ENCODE measurements at regions not wholly inside any gene's neighbourhood (a gene's known extent, or its start where the extent isn't known, plus 50 kb on each side); places are given as distances from the start of the nearest gene placed in this dataset.

DNA sequence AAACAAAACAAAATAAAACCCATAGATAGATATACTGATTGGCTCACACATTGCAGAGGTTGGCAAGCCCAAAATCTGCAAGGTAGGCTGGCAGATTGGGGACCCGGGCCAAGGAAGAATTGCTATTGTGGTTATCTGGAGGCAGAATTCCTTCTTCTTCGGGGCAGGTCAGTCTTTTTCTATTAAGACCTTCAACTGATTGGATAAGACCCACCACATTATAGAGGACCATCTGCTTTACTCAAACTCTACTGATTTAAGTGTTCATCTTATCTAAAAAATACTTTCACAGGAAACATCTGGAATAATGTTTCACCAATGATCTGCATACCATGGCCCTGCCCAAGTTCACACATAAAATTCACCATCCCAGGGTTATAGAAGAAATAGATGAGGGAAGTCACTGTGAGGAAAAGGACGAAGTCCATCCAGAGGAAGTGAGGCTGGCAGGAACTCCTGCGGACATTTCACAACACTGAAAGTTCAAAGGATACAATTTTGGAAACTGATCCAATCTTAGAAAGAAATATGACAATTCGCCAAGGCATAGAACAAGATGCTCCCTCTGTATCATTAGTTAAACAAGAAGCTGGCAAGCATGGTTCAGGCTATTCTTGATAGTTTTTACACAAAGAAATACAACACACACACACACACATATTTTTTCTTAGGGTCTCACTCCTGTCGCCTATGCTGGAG, 127.6 kb upstream of the MED13L start:
- DNase-seq, result no peak

DNA sequence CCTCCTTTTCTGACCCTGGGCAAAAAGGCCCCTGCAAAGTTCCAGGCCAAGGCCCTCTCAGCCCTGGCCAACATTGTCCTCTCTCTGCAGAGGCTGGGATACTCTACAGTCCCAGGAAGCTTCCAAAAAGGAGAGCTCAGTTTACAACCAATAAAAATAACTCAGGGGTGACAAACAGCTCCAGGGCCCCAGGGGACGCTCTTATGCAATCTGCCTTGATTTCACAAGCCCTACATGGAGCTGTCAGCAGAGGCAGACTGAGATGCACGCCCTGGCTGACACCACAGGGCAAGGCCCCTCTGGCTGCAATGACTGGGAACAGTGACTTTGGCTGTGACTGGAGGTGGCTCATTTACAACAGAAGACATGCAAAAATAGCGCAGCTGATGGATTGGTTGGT, 129.0 kb upstream of the MED13L start:
- no peak for DNase-seq

DNA sequence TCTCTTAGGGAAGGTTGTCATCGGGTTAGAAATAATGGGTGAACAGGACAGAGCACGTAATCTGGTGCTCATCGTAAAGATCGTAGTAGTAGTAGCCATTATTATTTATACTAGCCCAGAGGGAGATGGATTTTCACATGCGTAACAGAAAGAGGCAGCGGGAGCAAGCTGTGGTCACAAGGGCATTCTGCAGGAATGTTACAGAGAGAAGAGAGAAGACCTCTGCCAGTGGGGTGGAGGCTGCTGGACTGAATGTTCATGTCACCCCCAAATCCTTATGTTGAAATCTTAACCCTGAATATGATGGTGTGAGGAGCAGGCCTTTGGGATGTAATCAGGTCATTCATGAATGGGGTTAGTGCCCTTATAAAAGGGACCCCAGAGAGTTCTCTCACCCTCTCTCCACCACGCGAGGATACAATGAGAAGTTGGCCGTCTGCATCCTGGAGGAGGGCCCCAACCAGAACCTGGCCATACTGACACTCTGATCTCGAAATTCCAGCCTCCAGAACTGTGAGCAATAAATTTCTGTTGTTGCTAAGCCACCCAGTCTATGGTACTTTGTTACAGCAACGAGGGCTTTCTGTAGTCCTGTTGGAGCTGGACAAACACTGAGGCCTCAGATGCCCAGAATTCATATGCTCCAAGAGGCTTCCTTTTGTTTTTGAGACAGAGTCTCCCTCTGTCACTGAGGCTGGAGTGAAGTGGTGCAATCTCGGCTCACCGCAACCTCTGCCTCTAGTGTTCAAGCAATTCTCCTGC, 131.2 kb upstream of the MED13L start:
- no peak for DNase-seq

DNA sequence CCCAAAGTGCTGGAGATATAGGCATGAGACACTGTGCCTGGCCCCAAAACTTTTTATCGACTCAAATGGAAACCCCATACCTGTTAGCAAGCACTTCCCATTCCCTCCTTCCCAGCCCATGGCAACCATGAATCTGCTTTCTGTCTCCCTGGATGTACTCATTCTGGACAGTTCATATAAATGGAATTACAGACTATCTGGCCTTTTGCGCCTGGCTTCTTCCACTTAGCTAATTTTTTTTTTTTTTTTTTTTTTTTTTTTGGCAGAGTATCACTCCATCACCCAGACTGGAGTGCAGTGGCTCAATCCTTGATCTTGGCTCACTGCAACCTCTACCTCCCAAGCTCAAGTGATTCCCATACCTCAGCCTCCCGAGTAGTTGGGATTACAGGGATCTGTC, 134.5 kb upstream of the MED13L start:
- no peak for DNase-seq

DNA sequence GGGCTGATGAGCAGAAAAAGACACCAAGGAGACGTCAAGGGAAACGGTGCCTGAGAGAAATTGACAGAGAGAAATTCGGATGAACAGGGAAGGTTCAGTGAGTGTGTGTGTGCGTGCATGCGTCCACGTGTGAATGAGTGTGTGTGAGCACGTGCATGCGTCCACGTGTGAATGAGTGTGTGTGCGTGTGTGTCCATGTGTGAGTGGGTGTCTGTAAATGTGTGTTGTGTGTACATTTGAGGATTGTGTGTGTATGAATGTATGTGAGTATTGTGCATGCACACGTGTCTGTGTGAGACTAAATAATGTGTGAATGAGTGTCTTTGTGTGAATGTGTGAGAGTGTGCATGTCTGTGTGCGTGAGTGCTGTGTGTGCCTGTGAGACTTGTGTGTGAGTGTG, 137.4 kb upstream of the MED13L start:
- no peak for DNase-seq

DNA sequence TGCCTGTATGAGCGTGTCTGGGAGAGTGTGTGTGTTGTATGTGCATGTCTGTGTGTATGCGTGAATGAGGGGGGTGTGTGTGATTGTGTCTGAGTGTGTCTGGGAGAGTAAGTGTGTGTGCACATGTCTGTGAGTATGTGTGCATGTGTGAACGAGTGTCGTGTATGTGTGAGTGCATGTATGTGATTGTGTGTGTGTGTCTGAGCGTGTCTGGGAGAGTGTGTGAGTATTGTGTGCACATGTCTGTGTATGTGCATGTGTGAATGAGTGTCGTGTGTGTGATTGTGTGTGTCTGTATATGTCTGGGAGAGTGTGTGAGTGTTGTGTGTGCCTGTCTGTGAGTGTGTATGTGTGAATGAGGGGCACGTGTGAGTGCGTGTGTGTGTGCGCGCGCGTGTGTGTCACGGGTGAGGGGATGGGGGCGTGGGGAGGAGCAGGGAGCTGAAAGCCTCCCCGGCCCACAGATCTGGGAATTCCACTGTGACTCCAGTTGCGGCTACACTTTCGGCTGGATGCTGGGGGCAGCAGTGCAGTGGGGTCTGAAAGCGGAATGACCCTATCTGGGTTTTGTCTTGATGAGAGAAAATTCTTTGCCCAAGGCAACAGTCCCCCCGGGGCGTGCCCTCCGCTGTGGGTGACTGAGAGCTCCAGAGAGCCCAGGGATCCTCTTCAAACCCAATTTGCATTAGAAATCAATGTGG, 138.1 kb upstream of the MED13L start:
- no peak for DNase-seq

DNA sequence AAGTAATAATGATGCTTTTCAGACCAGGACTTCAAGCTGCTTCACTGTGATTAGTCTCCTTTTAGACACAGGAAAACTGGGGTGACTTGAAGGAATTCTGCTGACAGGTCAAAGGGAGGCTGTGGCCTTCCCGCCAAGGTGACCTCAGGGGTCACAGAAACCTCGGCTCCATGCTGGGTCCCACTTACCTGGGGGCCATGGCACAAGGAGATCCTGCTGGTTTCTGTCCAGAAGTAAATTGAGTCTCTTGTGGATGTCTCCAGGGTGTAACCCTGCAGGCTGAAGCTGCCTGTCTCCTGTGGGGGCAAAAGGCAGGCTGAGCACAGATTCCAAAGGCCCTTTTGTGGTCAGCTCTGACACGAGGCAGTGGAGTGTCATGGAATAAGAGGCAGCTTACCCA, 138.7 kb upstream of the MED13L start:
- no peak for DNase-seq

DNA sequence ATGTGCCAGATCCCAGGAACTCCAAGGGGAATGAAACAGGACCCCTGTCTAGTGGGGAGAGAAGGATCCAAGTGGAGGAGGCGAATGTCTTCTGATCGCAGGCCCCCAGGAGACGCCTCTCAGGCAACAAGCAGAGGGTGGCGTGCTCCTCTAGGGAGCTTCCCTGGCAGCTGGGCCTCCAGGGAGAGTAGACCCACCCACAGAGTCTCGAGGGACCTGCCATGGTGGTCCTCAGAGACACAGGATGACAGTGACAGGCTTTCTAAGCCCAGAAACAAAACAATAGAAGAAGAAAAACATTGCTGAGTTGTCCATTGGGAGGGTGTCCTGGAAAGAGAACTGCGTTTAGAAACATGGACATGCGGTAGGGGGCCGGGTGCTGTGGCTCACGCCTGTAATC, 140.6 kb upstream of the MAP1LC3B2 start:
- no peak for DNase-seq

DNA sequence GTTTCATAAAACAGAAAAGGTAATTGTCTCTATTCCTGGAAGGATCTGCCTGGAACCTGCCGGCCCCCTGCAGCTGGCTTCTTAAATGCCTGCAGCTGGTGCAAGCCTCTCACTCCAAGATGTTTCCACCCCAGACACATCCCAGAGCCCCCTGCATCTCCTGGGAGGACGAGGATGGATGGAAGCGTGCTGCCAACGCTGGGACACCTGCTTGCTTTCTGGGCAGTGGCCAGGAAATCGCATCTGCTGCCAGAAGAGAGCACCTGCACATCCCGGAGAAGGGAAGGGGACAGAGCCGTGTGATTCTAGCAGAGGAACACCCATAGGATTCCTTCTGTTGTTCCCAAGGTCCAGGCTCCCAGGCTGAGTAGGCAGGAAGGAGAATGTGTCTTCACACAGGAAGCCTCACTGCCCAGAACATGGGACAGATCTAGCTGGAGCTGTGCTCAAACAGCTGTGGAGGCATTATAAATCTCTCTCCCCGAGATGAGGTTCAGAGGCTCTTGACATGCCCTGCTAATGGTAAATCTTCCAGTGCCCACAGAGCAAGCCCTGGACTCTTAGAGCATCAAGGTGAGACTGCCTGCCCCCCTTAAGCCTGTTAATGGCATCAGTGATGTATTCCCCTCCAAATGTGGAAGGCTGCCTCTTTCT, 138.8 kb upstream of the MAP1LC3B2 start:
- no peak for DNase-seq

DNA sequence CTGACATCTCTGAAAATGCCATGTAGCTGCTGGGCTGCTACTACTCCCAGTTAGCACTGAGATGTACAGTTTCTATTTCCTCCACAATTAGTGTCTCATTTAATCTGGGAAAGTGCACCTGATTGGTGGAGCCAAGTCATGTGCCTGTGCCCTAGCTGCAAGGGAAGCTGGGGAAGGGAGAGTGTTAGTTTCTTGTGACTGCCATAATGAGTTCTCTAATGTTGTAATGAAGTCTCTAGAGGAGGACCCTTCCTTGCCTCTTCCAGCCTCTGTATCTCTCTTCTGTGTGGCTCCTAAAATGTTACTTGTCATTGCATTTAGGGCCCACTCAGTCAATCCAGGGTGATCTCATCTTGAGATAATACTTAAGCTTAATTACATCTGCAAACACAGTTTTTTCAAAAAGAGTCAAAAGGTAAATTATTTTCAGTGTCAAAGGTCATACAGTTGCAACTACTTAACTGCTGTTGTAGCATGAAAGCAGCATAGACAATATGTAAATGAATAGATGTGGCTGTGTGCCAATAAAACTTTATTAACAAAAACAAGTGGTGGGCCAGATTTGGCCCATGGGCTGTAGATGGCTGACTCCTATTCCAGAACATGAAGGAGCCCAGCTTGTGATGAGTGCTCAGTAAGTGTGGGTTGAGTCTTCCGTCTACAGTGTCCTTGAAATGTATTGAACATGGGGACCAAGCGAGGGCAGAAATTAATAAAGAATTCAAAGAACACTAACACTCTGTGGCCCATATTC, 137.2 kb upstream of the MAP1LC3B2 start:
- DNase-seq, result no peak

DNA sequence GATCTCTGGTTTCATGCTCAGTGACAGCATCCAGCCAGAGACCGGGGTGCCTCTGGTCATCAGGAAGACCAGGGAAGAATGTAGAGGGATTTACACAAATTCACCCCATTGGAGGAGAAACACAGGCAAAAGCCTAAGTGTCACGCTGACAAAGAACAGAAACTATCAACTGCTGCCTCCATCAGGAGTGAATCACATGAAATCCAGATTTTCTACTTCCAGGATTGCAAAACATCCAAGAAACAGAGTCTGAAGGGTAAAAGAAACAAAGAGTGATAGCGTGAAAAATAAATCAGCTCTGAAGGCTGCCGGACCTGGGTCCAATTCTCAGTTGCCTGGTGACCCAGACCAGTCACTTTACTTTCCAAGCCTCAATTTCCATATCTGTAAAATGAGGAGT, 136.1 kb upstream of the MAP1LC3B2 start:
- DNase-seq, result no peak

DNA sequence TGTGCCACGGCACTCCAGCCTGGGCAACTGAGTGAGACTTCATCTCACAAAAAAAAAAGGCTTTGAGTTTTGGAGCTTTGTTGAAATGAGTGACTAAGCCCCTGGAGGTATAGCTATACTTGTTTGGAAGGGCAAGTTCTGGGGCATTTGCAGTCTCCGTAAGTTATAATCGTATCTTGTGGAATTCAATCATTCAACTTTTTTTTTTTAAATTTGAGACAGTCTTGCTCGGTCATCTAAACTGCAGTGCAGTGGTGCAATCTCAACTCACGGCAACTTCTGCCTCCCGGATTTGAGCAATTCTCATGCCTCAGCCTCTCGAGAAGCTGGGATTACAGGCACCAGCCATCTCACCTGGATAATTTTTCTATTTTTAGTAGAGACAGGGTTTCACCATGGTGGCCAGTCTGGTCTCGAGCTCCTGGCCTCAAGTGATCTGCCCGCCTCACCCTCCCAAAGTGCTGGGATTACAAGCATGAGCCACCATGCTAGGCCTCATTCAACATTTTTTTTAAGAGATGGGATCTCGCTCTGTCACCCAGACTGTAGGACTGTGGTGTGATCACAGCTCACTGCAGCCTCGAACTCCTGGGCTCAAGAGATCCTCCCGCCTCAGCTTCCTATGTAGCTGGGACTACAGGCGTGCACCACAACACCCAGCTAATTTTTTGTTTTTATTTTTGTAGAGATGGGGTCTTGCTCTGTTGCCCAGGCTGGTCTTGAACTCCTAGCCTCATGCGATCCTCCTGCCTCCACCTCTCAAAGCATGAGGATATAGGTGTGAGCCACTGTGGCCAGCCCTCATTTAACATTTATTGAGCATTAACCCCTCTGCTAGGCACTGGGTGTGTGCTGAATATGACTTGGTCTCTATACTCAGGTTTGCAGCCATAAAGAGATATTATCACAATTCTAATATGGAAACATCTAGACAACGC, 133.7 kb upstream of the MAP1LC3B2 start:
- DNase-seq, result no peak

DNA sequence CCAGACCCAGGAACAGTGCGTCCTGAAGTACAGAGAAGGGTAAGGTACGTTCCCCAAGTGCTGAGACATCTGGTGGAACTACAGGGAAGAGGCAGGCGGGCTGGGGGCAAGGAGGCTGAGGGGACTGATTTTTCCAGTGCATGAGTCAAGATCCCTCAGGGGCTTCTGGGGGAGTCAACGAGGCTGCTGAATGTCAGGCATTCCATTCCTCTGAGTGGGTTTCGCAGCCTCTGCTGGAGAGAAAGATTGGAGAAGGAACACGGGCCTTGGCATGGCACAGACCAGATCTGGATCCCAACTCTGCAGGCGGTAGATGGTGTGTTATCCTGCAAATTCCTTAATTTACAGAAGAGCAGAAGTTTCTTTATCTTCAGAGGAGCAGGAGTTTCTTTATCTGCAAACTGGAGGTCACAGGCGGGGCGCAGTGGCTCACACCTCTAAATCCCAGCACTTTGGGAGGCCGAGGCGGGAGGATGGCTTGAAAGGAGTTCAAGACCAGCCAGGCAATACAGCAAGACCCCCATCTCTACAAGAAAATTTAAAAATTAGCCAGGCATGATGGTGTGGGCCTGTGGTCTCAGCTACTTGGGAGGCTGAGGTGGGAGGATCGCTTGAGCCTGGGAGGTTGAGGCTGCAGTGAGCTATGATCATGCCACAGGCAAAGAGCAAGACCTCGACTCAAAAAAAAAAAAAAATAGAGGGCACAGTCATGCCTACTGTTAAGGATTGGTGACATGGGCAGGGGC, 132.6 kb upstream of the MAP1LC3B2 start:
- no peak for DNase-seq

DNA sequence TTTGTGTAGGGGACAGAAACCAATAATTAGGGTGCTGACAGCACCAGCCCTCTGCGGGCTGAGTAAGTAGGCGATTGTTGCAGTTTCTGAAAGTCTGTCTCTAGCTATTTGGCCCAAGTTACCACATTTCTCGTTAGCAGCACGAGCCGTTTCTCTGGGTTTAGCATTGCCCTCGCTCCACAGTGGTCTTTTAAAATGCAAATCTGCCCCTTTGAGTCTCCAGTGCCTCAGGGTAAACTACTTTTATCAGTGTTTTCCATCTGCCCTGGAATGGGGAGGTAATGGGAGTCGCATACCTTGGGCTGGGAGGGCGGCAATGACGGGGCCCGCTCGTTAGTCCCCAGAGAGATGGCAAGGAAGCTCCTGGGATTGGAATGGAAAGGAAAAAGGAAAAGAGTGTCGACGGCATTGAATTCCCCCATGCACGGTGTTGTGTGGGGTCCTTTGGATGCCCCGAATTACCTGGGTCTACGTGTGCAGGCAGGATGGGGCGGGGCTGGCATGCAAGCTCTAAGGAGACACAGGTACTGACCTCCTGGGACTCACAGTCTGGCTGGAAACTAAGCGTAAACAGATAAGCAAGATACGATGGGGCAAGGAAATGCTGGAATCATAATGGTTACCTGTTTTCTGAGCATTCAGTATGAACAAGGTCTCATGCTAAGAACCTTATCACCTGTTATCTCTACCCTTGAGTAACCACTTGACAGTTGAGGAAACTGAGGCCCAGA, 131.8 kb upstream of the MAP1LC3B2 start:
- DNase-seq, result no peak

DNA sequence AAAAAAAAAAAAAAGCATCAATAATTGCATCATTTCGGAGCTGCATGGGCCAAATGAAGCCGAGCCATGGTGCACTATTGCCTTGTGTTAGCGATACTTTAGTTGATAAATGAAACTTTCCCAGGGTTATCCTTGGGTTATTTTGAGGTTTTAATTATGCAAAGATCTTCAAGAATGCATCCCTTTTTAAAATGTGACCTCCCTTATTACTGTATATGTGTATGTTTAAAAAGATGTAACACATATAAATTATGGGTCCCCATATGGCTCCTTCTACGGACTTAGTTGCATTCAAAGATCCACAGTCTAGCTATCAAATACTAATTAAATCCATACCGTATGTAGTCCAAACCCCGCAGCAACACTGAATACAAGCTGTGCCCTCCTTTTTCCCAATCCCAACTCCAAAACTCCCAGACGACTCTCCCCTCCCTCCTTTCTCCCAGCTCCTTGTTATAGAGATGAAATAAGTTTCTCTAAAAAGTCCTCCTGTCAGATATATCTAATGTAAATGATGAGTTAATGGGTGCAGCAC, 129.3 kb upstream of the MAP1LC3B2 start:
- no peak for DNase-seq

DNA sequence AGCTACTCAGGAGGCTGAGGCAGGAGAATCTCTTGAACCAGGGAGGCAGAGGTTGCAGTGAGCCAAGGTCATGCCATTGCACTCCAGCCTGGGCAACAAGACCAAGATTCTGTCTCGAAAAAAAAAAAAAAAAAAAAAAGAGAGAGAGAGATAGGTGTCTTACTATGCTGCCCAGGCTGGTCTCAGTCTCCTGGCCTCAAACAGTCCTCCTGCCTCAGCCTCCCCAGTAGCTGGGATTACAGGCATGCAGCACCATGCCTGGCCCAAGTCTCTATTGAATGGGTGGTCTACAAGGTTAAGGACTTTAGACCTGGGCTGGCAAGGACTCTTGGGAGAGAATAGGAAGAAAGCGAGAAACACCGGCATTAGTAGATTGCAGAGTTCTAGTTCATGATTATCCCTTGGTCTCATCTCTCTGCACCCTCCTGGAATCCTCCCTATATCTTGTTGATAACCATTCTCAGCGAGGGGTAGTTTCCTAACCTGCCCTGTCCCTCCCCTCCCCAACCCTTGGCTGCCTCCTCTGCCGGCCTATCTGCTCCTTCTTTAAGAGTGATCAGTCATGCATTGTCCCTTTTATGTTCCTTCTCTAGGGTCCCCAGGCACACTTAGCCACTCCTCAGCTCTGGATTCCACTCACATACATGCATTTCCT, 128.1 kb upstream of the MAP1LC3B2 start:
- no peak for DNase-seq

DNA sequence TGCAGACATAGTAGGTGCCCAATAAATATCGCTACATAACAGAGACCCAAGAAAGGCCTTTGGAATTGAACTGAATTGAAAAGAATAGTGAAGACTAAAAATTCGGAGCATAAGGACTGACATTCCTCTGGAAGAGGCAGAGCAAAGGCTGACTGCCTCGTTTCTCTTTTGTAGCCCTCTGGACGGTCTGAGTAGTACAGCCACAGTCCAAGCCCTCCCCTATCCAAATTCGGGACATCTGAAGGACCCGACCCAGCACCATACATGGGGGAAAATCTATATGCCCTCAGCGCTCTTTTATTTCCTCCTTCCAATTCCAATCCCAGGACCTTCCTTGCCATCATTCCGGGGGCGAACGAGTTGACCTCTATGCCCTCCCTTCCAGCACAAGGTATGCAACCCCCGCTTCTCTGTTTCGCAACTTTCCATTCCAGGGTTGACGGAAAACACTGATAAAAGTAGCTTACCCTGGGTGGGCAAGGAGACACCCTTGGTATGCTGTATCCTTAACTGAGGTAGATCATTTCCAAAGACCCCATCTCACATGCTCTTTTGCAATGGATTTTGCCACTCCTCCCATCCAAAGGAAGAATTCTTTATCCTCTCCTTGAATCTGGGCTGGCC, 127.4 kb upstream of the MAP1LC3B2 start:
- DNase-seq, result no peak

DNA sequence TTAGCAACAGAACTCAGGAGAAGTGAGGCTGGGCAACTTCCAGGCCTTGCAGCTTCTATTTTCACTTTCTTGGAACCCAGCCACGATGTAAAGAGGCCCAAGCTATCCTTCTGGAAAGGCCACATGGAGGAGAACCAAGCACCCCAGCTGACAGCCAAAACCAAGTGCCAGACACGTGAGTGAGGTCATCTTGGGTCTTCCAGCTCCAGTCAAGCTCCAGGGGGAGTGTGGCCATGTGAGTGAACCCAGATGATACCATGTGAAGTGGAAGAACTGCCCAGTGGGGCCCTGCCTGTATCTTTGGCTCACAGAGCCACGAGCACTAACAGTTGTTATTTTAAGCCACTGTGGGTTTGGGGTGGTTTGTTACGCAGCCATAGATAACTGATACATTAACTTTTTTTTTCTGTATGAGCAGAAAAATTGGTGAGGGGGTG, 126.8 kb upstream of the MAP1LC3B2 start:
- no peak for DNase-seq

DNA sequence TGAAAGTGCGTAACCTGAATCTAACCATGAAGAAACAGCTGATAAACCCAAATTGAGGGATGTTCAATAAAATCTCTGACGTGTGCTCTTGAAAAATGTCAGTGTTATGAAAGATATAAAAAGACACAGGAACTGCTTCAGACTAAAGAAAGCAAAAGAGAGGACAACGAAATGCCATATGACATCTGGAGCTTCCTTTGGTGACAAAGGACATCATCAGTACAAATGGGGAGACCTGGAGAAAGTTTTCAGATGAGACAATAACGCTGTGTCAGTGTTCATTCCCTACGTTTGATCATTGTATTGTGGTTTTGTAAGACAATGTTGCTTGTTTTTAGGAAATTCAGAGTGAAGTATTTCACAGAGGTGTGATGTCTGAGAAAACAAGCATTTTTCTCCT, 125.9 kb upstream of the MAP1LC3B2 start:
- no peak for DNase-seq
